Hippocampal formation (tissue), 2 donors: ENCODE measurements at regions not wholly inside any gene's neighbourhood (a gene's known extent, or its start where the extent isn't known, plus 50 kb on each side); places are given as distances from the start of the nearest gene placed in this dataset.

Experiments used
- DNase-seq, 2 donors: peaks; one replicate each; lab custom pipeline; 2025; lab: John Stamatoyannopoulos, UW

- DNase-seq = no peak
Observed at GRCh38 chr5:63351164-63351563, 611.1 kb downstream of the HTR1A start.

- no peak for DNase-seq
Observed at GRCh38 chr5:63346451-63346850, 615.8 kb downstream of the HTR1A start.

- no peak for DNase-seq
Observed at GRCh38 chr5:63341442-63341841, 620.8 kb downstream of the HTR1A start.

GRCh38 chr5:63323926-63324325 lies 638.3 kb downstream of the HTR1A start:
- DNase-seq = no peak

GRCh38 chr5:63314551-63314950 lies 647.7 kb downstream of the HTR1A start:
- no peak for DNase-seq

GRCh38 chr5:63310644-63311043 lies 651.6 kb downstream of the HTR1A start:
- DNase-seq = no peak

GRCh38 chr5:63306909-63307308 lies 655.3 kb downstream of the HTR1A start:
- DNase-seq = no peak

GRCh38 chr5:63293317-63293716 lies 668.9 kb downstream of the HTR1A start:
- DNase-seq = no peak

GRCh38 chr5:63286724-63287123 lies 675.5 kb downstream of the HTR1A start:
- no peak for DNase-seq

GRCh38 chr5:63263411-63263810 lies 684.8 kb downstream of the LRRC70 start:
- DNase-seq = no peak

- DNase-seq = no peak
Observed at GRCh38 chr5:63262185-63262981, 683.8 kb downstream of the LRRC70 start.

- no peak for DNase-seq
Observed at GRCh38 chr5:63261695-63262094, 683.1 kb downstream of the LRRC70 start.

GRCh38 chr5:63255594-63255993 lies 677.0 kb downstream of the LRRC70 start:
- DNase-seq = no peak

- no peak for DNase-seq
Observed at GRCh38 chr5:63250939-63251338, 672.3 kb downstream of the LRRC70 start.

GRCh38 chr5:63249960-63250359 lies 671.3 kb downstream of the LRRC70 start:
- DNase-seq = no peak

- DNase-seq = no peak
Observed at GRCh38 chr5:63247651-63248050, 669.0 kb downstream of the LRRC70 start.

GRCh38 chr5:63245271-63245670 lies 666.7 kb downstream of the LRRC70 start:
- DNase-seq = no peak

GRCh38 chr5:63240063-63240755 lies 661.6 kb downstream of the LRRC70 start:
- no peak for DNase-seq

GRCh38 chr5:63233911-63234310 lies 655.3 kb downstream of the LRRC70 start:
- DNase-seq = no peak

- peak in 1 of 2 donors; percentile 12 for DNase-seq
Observed at GRCh38 chr5:63233361-63233760, 654.7 kb downstream of the LRRC70 start.

GRCh38 chr5:63230754-63231153 lies 652.1 kb downstream of the LRRC70 start:
- DNase-seq = no peak

GRCh38 chr5:63228154-63228553 lies 649.5 kb downstream of the LRRC70 start:
- no peak for DNase-seq

GRCh38 chr5:63220244-63220643 lies 641.6 kb downstream of the LRRC70 start:
- DNase-seq = no peak
